GM20000 (cell line): ENCODE measurements at regions not wholly inside any gene's neighbourhood (a gene's known extent, or its start where the extent isn't known, plus 50 kb on each side); places are given as distances from the start of the nearest gene placed in this dataset.

Experiments used
- DNase-seq: peaks from one replicate; pipeline ENCODE4 v3.0.0; 2012; ENCODE audit warnings: low spot score
- CTCF ChIP-seq: IDR thresholded peaks from 2 replicates; pipeline ENCODE4 v1.5.1; 2012; ENCODE audit warnings: mild to moderate bottlenecking, control low read depth; ENCODE audit errors: extremely low read depth, missing control alignments

GRCh38 chr7:110521357-110521911, 569.5 kb upstream of the LRRN3 start:
- TF ChIP-seq CTCF = no peak
- DNase-seq = no peak

GRCh38 chr7:110522061-110522760, 568.7 kb upstream of the LRRN3 start:
- no peak for DNase-seq
- TF ChIP-seq CTCF = no peak

- no peak for TF ChIP-seq CTCF
- DNase-seq = no peak
Observed at GRCh38 chr7:110522761-110523200, 568.1 kb upstream of the LRRN3 start.

GRCh38 chr7:110529175-110529574, 561.8 kb upstream of the LRRN3 start:
- DNase-seq = no peak
- TF ChIP-seq CTCF = no peak

- no peak for TF ChIP-seq CTCF
Observed at GRCh38 chr7:110531186-110531585, 559.7 kb upstream of the LRRN3 start.

GRCh38 chr7:110534241-110534931, 556.5 kb upstream of the LRRN3 start:
- DNase-seq = no peak
- TF ChIP-seq CTCF = no peak

More at GRCh38 chr7:110531186-110531585, 559.7 kb upstream of the LRRN3 start:
- DNase-seq = no peak

GRCh38 chr7:110539216-110539615, 551.7 kb upstream of the LRRN3 start:
- no peak for DNase-seq

More at GRCh38 chr7:110539216-110539615, 551.7 kb upstream of the LRRN3 start:
- no peak for TF ChIP-seq CTCF
